MCF 10A (cell line): ENCODE measurements at regions not wholly inside any gene's neighbourhood (a gene's known extent, or its start where the extent isn't known, plus 50 kb on each side); places are given as distances from the start of the nearest gene placed in this dataset.

Experiments used
- BruUV-seq: library from RNA; stranded (reverse); fragments of 400-500 nt; replicated peaks from 2 replicates; lab custom pipeline; 2021; lab: Mats Ljungman, UMichigan
- CTCF ChIA-PET: fragments of 300-600 bp; sonication (Branson Sonifier 250); formaldehyde crosslinking; extraction: SDS; loops from one replicate; lab custom pipeline; 2021; ENCODE audit warnings: antibody characterized with exemption, inconsistent platforms; lab: Yijun Ruan, JAX
- POLR2A ChIA-PET: fragments of 300-600, 350-650 bp; sonication (Branson Sonifier 250); formaldehyde crosslinking; extraction: SDS; loops from one replicate; lab custom pipeline; 2020; ENCODE audit warnings: antibody characterized with exemption, inconsistent platforms; lab: Yijun Ruan, JAX
- DNase-seq: peaks from one replicate; pipeline ENCODE4 v3.0.0-alpha.2; 2018; ENCODE audit not compliant: unreplicated experiment
- H3K27ac Mint-ChIP-seq: one replicate; pipeline ENCODE4 v1.8.0; 2022; ENCODE audit warnings: mild to moderate bottlenecking, low read depth, mixed read lengths; ENCODE audit not compliant: unreplicated experiment
- H3K27me3 Mint-ChIP-seq: one replicate; pipeline ENCODE4 v1.8.0; 2022; ENCODE audit warnings: mixed read lengths; ENCODE audit not compliant: insufficient read depth, unreplicated experiment
- H3K36me3 Mint-ChIP-seq: one replicate; pipeline ENCODE4 v1.8.0; 2022; ENCODE audit warnings: mild to moderate bottlenecking, moderate library complexity, mixed read lengths; ENCODE audit not compliant: insufficient read depth, unreplicated experiment
- H3K4me1 Mint-ChIP-seq: one replicate; pipeline ENCODE4 v1.8.0; 2022; ENCODE audit warnings: mixed read lengths; ENCODE audit not compliant: insufficient read depth, unreplicated experiment
- H3K4me3 Mint-ChIP-seq: one replicate; pipeline ENCODE4 v1.8.0; 2022; ENCODE audit warnings: mild to moderate bottlenecking, moderate library complexity, mixed read lengths; ENCODE audit not compliant: unreplicated experiment
- H3K9me3 Mint-ChIP-seq: one replicate; pipeline ENCODE4 v1.8.0; 2022; ENCODE audit warnings: mixed read lengths; ENCODE audit not compliant: unreplicated experiment
- CTCF ChIP-seq: fragments of 200-600 bp; IDR thresholded peaks from one replicate; pipeline ENCODE4 v1.8.0; 2022; ENCODE audit warnings: antibody characterized with exemption, mild to moderate bottlenecking; ENCODE audit not compliant: unreplicated experiment
- intact Hi-C: fragments of 100-400 bp; cut with micrococcal nuclease; formaldehyde crosslinking; loops from 2 replicates; pipeline ENCODE4 v1.14.1; 2022

- no TSS peak for BruUV-seq
- Mint-ChIP-seq H3K27me3 (no peaks in the 10 kb centered on the region), H3K9me3 (no peaks in the 10 kb centered on the region), H3K36me3 (no peaks in the 10 kb centered on the region), H3K27ac (no peak overlapping the region), H3K4me1 (peaks cover 15% of the 10 kb centered on the region), H3K4me3 (no peak overlapping the region)
- TF ChIP-seq CTCF: no peak
- DNase-seq: no peak
- POLR2A ChIA-PET: interaction anchor here (1.0 kb wide), 1 partner anchor 34 kb away, joined by 3 read pairs; no protein-coding TSS in a partner anchor
- CTCF ChIA-PET: interaction anchor here (0.6 to 1.5 kb wide), 2 partner anchors 66 to 90 kb away, joined by 3 to 5 read pairs; no protein-coding TSS in a partner anchor
- intact Hi-C loops: no loop called here
Observed at GRCh38 chr2:102086150-102086872, 56.2 kb upstream of the IL1R1 start.

GRCh38 chr2:102091121-102091520 lies 51.4 kb upstream of the IL1R1 start:
- CTCF ChIA-PET: interaction anchor here (1.5 kb wide), 1 partner anchor 46 kb away, joined by 4 read pairs; no protein-coding TSS in a partner anchor

GRCh38 chr2:102091908-102092307 lies 50.6 kb upstream of the IL1R1 start:
- H3K36me3 Mint-ChIP-seq: no peaks in the 10 kb centered on the region
- H3K27ac Mint-ChIP-seq: no peak overlapping the region
- no peak for DNase-seq
- no peaks in the 10 kb centered on the region for H3K9me3 Mint-ChIP-seq
- no peak for TF ChIP-seq CTCF
- peaks cover 8% of the 10 kb centered on the region for H3K4me1 Mint-ChIP-seq
- BruUV-seq: no TSS peak
- no peaks in the 10 kb centered on the region for H3K27me3 Mint-ChIP-seq
- POLR2A ChIA-PET: interaction anchor here (0.7 to 1.1 kb wide), 3 partner anchors 9 to 85 kb away, joined by 3 to 5 read pairs (median 5); no protein-coding TSS in a partner anchor
- CTCF ChIA-PET: interaction anchor here (0.9 to 1.1 kb wide), 3 partner anchors 10 to 149 kb away, joined by 4 to 6 read pairs (median 5); no protein-coding TSS in a partner anchor
- no peak overlapping the region for H3K4me3 Mint-ChIP-seq
- intact Hi-C loops: no loop called here

More at GRCh38 chr2:102091121-102091520, 51.4 kb upstream of the IL1R1 start:
- H3K27ac Mint-ChIP-seq: no peak overlapping the region
- no peaks in the 10 kb centered on the region for H3K36me3 Mint-ChIP-seq
- POLR2A ChIA-PET: interaction anchor here (1.1 to 1.5 kb wide), 3 partner anchors 8 to 64 kb away, joined by 3 to 5 read pairs (median 3); no protein-coding TSS in a partner anchor
- H3K9me3 Mint-ChIP-seq: no peaks in the 10 kb centered on the region
- H3K27me3 Mint-ChIP-seq: no peaks in the 10 kb centered on the region
- no peak for DNase-seq
- TF ChIP-seq CTCF: no peak
- H3K4me1 Mint-ChIP-seq: peaks cover 8% of the 10 kb centered on the region
- intact Hi-C loops: no loop called here
- BruUV-seq: no TSS peak
- H3K4me3 Mint-ChIP-seq: no peak overlapping the region

GRCh38 chr2:102092535-102092934 lies 50.0 kb upstream of the IL1R1 start:
- peaks cover 8% of the 10 kb centered on the region for H3K4me1 Mint-ChIP-seq
- no peaks in the 10 kb centered on the region for H3K36me3 Mint-ChIP-seq
- ChIA-PET POLR2A (interaction anchor here (0.7 kb wide), 1 partner anchor 86 kb away, joined by 5 read pairs; no protein-coding TSS in a partner anchor), CTCF (interaction anchor here (0.9 to 1.1 kb wide), 2 partner anchors 9 to 72 kb away, joined by 5 to 6 read pairs; no protein-coding TSS in a partner anchor)
- TF ChIP-seq CTCF: no peak
- intact Hi-C loops: no loop called here
- H3K9me3 Mint-ChIP-seq: no peaks in the 10 kb centered on the region
- BruUV-seq: no TSS peak
- no peak overlapping the region for H3K27ac Mint-ChIP-seq
- no peaks in the 10 kb centered on the region for H3K27me3 Mint-ChIP-seq
- DNase-seq: no peak
- no peak overlapping the region for H3K4me3 Mint-ChIP-seq
